Panc1 (cell line): ENCODE measurements at regions not wholly inside any gene's neighbourhood (a gene's known extent, or its start where the extent isn't known, plus 50 kb on each side); places are given as distances from the start of the nearest gene placed in this dataset.

ENCODE experiments used
- ATAC-seq: fragments of 200-7000 bp; cut with Tn5 transposase; 2 replicates; pipeline ENCODE4 v1.9.1; 2020; ENCODE audit warnings: mild to moderate bottlenecking, moderate library complexity
- BruUV-seq: library from RNA; stranded (reverse); fragments of 400-500 nt; replicated peaks from 2 replicates; lab custom pipeline; 2021; lab: Mats Ljungman, UMichigan
- CTCF ChIA-PET: fragments of 300-600 bp; sonication (Branson Sonifier 250); formaldehyde crosslinking; loops from one replicate; lab custom pipeline; 2022; ENCODE audit warnings: antibody characterized with exemption; lab: Charles Lee
- POLR2A ChIA-PET: fragments of 300-600 bp; sonication (Branson Sonifier 250); formaldehyde crosslinking; loops from one replicate; lab custom pipeline; 2022; ENCODE audit warnings: antibody characterized with exemption; lab: Charles Lee
- DNase-seq: peaks from one replicate; pipeline ENCODE4 v3.0.0-alpha.2; 2010; ENCODE audit warnings: low read depth, low spot score
- H3K27ac ChIP-seq: 2 replicates; pipeline ENCODE4 v1.5.1; 2011; ENCODE audit warnings: mild to moderate bottlenecking, low read length, inconsistent platforms
- H3K27me3 ChIP-seq: fragments of 200-500 bp; sonication (Bioruptor generic); 2 replicates; pipeline ENCODE4 v1.6.0; 2014; ENCODE audit warnings: low read length, inconsistent platforms; ENCODE audit not compliant: control insufficient read depth, insufficient read depth
- H3K36me3 ChIP-seq: fragments of 200-500 bp; sonication (Bioruptor generic); 2 replicates; pipeline ENCODE4 v1.5.1; 2014; ENCODE audit warnings: inconsistent platforms, mild to moderate bottlenecking, low read length, moderate library complexity; ENCODE audit not compliant: control insufficient read depth, insufficient read depth
- H3K4me1 ChIP-seq: 2 replicates; pipeline ENCODE4 v1.5.1; 2011; ENCODE audit warnings: inconsistent platforms, mild to moderate bottlenecking, low read length, moderate library complexity; ENCODE audit not compliant: control insufficient read depth, insufficient read depth
- H3K4me3 ChIP-seq, 2 experiments: 2 replicates each; pipeline ENCODE4 v1.5.1; 2011 to 2012; ENCODE audit warnings: low read depth in 2 of 2, low read length in 2 of 2, mild to moderate bottlenecking in 2 of 2, inconsistent platforms in 1 of 2, moderate library complexity in 1 of 2
- H3K9me3 ChIP-seq: fragments of 200-500 bp; sonication (Bioruptor generic); 2 replicates; pipeline ENCODE4 v1.5.1; 2014; ENCODE audit warnings: low read depth, mild to moderate bottlenecking, inconsistent platforms, low read length, moderate library complexity; ENCODE audit not compliant: control insufficient read depth, insufficient read depth
- POLR2AphosphoS5 ChIP-seq: IDR thresholded peaks from 2 replicates; pipeline ENCODE4 v1.6.1; 2012; ENCODE audit warnings: mild to moderate bottlenecking, low read depth, low read length, moderate library complexity
- SIN3A ChIP-seq: IDR thresholded peaks from 2 replicates; pipeline ENCODE4 v1.6.1; 2012; ENCODE audit warnings: low read depth, mild to moderate bottlenecking, low read length, moderate library complexity, borderline replicate concordance; ENCODE audit not compliant: insufficient read depth
- TCF7L2 ChIP-seq: IDR thresholded peaks from 2 replicates; pipeline ENCODE4 v1.6.1; 2011; ENCODE audit warnings: mild to moderate bottlenecking, low read depth, low read length, inconsistent platforms
- in situ Hi-C: cut with HindIII; loops from 2 replicates; pipeline ENCODE4 v1.10.0; 2016; ENCODE audit warnings: low sequenced_read_pairs, low pct_unique_long_range_greater_than_20kb
- intact Hi-C: fragments of 100-400 bp; cut with micrococcal nuclease; formaldehyde crosslinking; loops from one replicate; pipeline ENCODE4 v1.10.0; 2022; ENCODE audit not compliant: unreplicated experiment
- TF ChIP-seq, protein P1 (sequence below): fragments of 450-650 bp; IDR thresholded peaks from 2 replicates; pipeline ENCODE4 v1.5.1; 2017; ENCODE audit warnings: mild to moderate bottlenecking
- TF ChIP-seq, protein P2 (sequence below), 2 experiments: IDR thresholded peaks; 2 replicates each; pipeline ENCODE4 v1.6.1; 2011 to 2012; ENCODE audit warnings: low read depth in 2 of 2, control low read depth in 1 of 2, low read length in 1 of 2, mild to moderate bottlenecking in 1 of 2, moderate library complexity in 1 of 2; ENCODE audit not compliant: insufficient read depth in 1 of 2

DNA sequence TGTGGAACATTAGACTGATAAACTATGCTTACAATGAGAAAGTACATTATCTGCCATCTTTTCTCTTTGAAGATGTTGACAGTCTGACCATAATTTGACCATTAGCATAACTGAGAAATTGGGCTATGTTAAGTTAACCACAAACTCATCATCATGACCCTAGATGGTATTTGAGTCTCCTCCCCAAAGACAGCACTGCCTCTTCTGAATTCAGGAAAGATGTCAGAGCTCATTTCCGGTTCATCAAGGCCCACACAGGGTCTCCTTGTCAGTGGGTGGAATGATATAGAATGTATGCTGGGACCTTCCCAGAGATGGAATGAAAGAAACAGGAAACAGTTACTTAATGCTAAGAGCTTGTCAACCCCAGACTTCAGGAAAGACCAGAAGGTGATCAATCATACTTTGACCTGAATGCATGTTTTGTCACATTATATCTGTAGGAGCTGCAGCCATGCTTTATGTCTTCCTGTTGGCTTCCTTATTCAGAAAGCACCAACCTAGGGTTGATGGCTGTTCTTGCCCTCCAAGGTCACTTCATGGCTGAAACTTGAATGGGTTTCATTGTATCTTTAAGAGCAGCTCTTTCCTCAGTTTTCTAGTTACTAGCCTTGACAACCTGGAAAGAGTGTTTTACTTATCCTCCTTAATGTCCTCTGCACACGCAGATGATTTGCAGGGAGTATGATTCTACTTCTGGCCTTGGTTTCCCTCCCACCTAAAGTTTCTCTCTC, 99.1 kb upstream of the NEUROD1 start:
- intact Hi-C loops (no loop called here), in situ Hi-C loops (no loop called here)
- no peaks in the 10 kb centered on the region for H3K36me3 ChIP-seq
- no peak overlapping the region for H3K4me3 ChIP-seq
- ChIA-PET POLR2A (no interaction called here), CTCF (no interaction called here)
- H3K27me3 ChIP-seq = no peaks in the 10 kb centered on the region
- DNase-seq (no peak), ATAC-seq (no peak)
- H3K9me3 ChIP-seq = peaks cover 4% of the 10 kb centered on the region; the same call in 1 of the 2 replicates
- H3K27ac ChIP-seq = peak overlapping the region; percentile 85
- TF ChIP-seq, protein P1, sequence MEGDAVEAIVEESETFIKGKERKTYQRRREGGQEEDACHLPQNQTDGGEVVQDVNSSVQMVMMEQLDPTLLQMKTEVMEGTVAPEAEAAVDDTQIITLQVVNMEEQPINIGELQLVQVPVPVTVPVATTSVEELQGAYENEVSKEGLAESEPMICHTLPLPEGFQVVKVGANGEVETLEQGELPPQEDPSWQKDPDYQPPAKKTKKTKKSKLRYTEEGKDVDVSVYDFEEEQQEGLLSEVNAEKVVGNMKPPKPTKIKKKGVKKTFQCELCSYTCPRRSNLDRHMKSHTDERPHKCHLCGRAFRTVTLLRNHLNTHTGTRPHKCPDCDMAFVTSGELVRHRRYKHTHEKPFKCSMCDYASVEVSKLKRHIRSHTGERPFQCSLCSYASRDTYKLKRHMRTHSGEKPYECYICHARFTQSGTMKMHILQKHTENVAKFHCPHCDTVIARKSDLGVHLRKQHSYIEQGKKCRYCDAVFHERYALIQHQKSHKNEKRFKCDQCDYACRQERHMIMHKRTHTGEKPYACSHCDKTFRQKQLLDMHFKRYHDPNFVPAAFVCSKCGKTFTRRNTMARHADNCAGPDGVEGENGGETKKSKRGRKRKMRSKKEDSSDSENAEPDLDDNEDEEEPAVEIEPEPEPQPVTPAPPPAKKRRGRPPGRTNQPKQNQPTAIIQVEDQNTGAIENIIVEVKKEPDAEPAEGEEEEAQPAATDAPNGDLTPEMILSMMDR = no peak
- TF ChIP-seq SIN3A (no peak), TCF7L2 (no peak), POLR2AphosphoS5 (no peak)
- TF ChIP-seq, protein P2, sequence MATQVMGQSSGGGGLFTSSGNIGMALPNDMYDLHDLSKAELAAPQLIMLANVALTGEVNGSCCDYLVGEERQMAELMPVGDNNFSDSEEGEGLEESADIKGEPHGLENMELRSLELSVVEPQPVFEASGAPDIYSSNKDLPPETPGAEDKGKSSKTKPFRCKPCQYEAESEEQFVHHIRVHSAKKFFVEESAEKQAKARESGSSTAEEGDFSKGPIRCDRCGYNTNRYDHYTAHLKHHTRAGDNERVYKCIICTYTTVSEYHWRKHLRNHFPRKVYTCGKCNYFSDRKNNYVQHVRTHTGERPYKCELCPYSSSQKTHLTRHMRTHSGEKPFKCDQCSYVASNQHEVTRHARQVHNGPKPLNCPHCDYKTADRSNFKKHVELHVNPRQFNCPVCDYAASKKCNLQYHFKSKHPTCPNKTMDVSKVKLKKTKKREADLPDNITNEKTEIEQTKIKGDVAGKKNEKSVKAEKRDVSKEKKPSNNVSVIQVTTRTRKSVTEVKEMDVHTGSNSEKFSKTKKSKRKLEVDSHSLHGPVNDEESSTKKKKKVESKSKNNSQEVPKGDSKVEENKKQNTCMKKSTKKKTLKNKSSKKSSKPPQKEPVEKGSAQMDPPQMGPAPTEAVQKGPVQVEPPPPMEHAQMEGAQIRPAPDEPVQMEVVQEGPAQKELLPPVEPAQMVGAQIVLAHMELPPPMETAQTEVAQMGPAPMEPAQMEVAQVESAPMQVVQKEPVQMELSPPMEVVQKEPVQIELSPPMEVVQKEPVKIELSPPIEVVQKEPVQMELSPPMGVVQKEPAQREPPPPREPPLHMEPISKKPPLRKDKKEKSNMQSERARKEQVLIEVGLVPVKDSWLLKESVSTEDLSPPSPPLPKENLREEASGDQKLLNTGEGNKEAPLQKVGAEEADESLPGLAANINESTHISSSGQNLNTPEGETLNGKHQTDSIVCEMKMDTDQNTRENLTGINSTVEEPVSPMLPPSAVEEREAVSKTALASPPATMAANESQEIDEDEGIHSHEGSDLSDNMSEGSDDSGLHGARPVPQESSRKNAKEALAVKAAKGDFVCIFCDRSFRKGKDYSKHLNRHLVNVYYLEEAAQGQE (IDR thresholded peaks at IDR 0.05; ENCODE audit: insufficient read depth in 1 of 2, low read depth in 2 of 2, low read length in 1 of 2) = no peak
- no TSS peak for BruUV-seq
- H3K4me1 ChIP-seq = peaks cover 34% of the 10 kb centered on the region

DNA sequence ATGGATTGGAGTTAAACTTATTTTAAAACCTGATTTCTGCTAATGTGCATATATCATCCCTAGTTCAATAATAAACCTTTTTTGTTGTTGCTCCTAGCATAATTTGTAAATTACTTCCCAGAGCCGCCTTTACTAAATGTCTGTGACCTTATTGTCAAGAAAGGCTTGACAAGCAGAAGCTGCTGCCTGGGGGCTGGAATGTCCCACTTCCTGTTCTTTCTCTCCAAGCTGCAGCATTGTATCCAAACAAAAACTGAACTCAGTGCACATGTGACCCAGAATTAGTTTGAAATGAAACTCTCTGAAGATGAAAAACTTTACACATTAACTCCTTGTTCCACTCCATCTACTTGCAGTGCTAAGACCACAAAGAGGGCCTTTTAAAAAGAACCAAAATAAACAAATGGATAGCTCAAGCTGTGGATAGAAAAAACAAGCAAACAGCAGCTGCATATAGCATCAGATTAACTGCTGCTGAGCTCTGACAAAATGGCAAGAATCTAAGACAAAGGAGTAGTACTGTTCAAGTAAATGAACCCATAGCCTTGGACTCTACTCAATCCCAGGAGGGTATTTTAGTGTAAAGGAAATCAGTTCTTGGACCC, 99.8 kb upstream of the NEUROD1 start:
- TF ChIP-seq, protein P2 (IDR thresholded peaks at IDR 0.05; ENCODE audit: insufficient read depth in 1 of 2, low read depth in 2 of 2, low read length in 1 of 2) = no peak
- TF ChIP-seq TCF7L2 = peak; percentile 82
- intact Hi-C loops = no loop called here
- ChIA-PET POLR2A (interaction anchor here (1.7 kb wide), 1 partner anchor 118 kb away, joined by 4 read pairs; no protein-coding TSS in a partner anchor), CTCF (no interaction called here)
- H3K36me3 ChIP-seq = no peaks in the 10 kb centered on the region
- peak overlapping the region; percentile 85 for H3K27ac ChIP-seq
- DNase-seq (no peak), ATAC-seq (peak; percentile 29; the same call in 1 of the 2 replicates)
- peaks cover 4% of the 10 kb centered on the region; the same call in 1 of the 2 replicates for H3K9me3 ChIP-seq
- peaks cover 41% of the 10 kb centered on the region for H3K4me1 ChIP-seq
- no peak overlapping the region for H3K4me3 ChIP-seq
- in situ Hi-C loops = no loop called here
- BruUV-seq = no TSS peak
- H3K27me3 ChIP-seq = no peaks in the 10 kb centered on the region
